ENCODE measurements at regions not wholly inside any gene's neighbourhood (a gene's known extent, or its start where the extent isn't known, plus 50 kb on each side); places are given as distances from the start of the nearest gene placed in this dataset.
A peak's percentile ranks its signal among the peaks of the same experiment; 100 is the strongest.

- intact Hi-C loops (cut with DNase I) = no loop called here
- DNase-seq = no peak
- H3K27me3 ChIP-seq = peaks cover 0 to 13% (median 0%) of the 10 kb centered on the region in 4 donors
- no peaks in the 10 kb centered on the region for H3K9me3 ChIP-seq
- peak overlapping the region in 1 of 4 donors; percentile 9 for H3K4me3 ChIP-seq
- TF ChIP-seq CTCF (IDR thresholded peaks at IDR 0.05) (no peak), POLR2A (IDR thresholded peaks at IDR 0.05) (no peak)
- no peak overlapping the region for H3K27ac ChIP-seq
- peaks cover 0 to 5% (median 0%) of the 10 kb centered on the region in 3 donors for H3K4me1 ChIP-seq
- 86 to 96% methylated on average over 6 to 8 of the region's 8 CpGs for WGBS, 2 donors
- H3K36me3 ChIP-seq = no peaks in the 10 kb centered on the region
Measured at GRCh38 chr2:7728388-7728787, 811.2 kb downstream of the RNF144A start.

GRCh38 chr2:7730449-7730848, 813.2 kb downstream of the RNF144A start:
- Histone ChIP-seq H3K9me3 (no peaks in the 10 kb centered on the region), H3K27ac (no peak overlapping the region), H3K4me3 (no peak overlapping the region), H3K36me3 (no peaks in the 10 kb centered on the region), H3K4me1 (peaks cover 0 to under 1% (median 0%) of the 10 kb centered on the region in 3 donors), H3K27me3 (peaks cover 0 to 13% (median 0%) of the 10 kb centered on the region in 4 donors)
- no peak for DNase-seq
- no peak for TF ChIP-seq CTCF (IDR thresholded peaks at IDR 0.05)
- no peak for TF ChIP-seq POLR2A (IDR thresholded peaks at IDR 0.05)
- 56 to 67% methylated on average over 5 of the region's 5 CpGs for WGBS, 2 donors
- intact Hi-C loops (cut with DNase I) = no loop called here

- H3K4me1 ChIP-seq = no peaks in the 10 kb centered on the region
- no peak for DNase-seq
- H3K36me3 ChIP-seq = no peaks in the 10 kb centered on the region
- H3K27ac ChIP-seq = no peak overlapping the region
- WGBS, 2 donors = 72 to 75% methylated on average over 4 of the region's 4 CpGs
- peaks cover 0 to 13% (median 0%) of the 10 kb centered on the region in 4 donors for H3K27me3 ChIP-seq
- TF ChIP-seq CTCF (IDR thresholded peaks at IDR 0.05) (no peak), POLR2A (IDR thresholded peaks at IDR 0.05) (no peak)
- no peaks in the 10 kb centered on the region for H3K9me3 ChIP-seq
- intact Hi-C loops (cut with DNase I) = no loop called here
- no peak overlapping the region for H3K4me3 ChIP-seq
Measured at GRCh38 chr2:7730990-7731389, 813.8 kb downstream of the RNF144A start.

GRCh38 chr2:7732497-7732896, 815.3 kb downstream of the RNF144A start:
- WGBS, 2 donors = 63 to 86% methylated on average over 4 to 5 of the region's 5 CpGs
- H3K27ac ChIP-seq = no peak overlapping the region
- H3K36me3 ChIP-seq = no peaks in the 10 kb centered on the region
- DNase-seq = no peak
- intact Hi-C loops (cut with DNase I) = no loop called here
- TF ChIP-seq POLR2A (IDR thresholded peaks at IDR 0.05) = no peak
- TF ChIP-seq CTCF (IDR thresholded peaks at IDR 0.05) = no peak
- no peaks in the 10 kb centered on the region for H3K4me1 ChIP-seq
- peaks cover 0 to 13% (median 0%) of the 10 kb centered on the region in 4 donors for H3K27me3 ChIP-seq
- no peak overlapping the region for H3K4me3 ChIP-seq
- no peaks in the 10 kb centered on the region for H3K9me3 ChIP-seq

GRCh38 chr2:7736646-7737305, 819.6 kb downstream of the RNF144A start:
- DNase-seq = no peak
- Histone ChIP-seq H3K4me3 (no peak overlapping the region), H3K27ac (no peak overlapping the region), H3K27me3 (no peaks in the 10 kb centered on the region), H3K36me3 (no peaks in the 10 kb centered on the region), H3K4me1 (no peaks in the 10 kb centered on the region), H3K9me3 (no peaks in the 10 kb centered on the region)
- no peak for TF ChIP-seq POLR2A (IDR thresholded peaks at IDR 0.05)
- no peak for TF ChIP-seq CTCF (IDR thresholded peaks at IDR 0.05)
- intact Hi-C loops (cut with DNase I) = no loop called here
- 37 to 93% methylated on average over 2 to 4 of the region's 6 CpGs for WGBS, 2 donors
